ENCODE measurements at regions not wholly inside any gene's neighbourhood (a gene's known extent, or its start where the extent isn't known, plus 50 kb on each side); places are given as distances from the start of the nearest gene placed in this dataset.

DNA sequence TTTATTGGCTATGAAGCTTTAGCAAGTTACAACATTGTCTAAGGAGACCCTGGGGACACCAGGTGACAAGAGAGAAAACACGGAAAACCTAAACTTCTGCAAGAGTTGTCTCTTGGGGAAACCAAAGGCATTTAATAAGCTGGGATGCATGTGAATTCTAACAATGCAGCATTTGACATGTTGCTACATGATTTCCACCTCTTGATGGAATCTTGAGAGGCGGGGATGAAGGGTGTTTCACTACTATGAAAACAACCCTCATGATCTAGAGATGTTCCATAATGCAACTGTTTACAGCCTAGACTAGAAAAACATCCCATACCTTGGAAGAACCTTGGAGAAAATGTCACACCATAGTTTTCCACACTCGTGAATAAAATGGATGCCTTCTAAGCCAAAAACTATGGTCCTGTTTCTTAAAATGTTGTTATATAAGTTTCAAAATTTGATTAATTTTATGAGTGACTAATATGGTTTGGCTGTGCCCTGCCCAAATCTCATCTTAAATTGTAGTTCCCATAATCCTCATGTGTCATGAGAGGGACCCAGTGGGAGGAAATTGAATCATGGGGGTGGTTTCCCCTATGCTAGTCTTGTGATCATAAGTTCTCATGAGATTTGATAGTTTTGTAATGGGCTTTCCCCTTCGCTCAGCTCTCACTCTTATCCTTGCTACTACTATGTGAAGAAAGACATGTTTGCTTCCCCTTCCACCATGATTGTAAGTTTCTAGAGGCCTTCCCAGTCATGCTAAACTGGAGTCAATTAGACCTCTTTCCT lies 164.6 kb downstream of the TNFSF13B start:
- DNase-seq (ENCODE audit: low read depth in 2 of 2): peak in 1 of 2 donors; percentile 12
- TF ChIP-seq CTCF (IDR thresholded peaks at IDR 0.05; ENCODE audit: low read depth, low read length): no peak
- no peak overlapping the region for H3K4me3 ChIP-seq (replicated peaks in 1 of 2; ENCODE audit: low read depth in 2 of 2, low read length in 2 of 2)

DNA sequence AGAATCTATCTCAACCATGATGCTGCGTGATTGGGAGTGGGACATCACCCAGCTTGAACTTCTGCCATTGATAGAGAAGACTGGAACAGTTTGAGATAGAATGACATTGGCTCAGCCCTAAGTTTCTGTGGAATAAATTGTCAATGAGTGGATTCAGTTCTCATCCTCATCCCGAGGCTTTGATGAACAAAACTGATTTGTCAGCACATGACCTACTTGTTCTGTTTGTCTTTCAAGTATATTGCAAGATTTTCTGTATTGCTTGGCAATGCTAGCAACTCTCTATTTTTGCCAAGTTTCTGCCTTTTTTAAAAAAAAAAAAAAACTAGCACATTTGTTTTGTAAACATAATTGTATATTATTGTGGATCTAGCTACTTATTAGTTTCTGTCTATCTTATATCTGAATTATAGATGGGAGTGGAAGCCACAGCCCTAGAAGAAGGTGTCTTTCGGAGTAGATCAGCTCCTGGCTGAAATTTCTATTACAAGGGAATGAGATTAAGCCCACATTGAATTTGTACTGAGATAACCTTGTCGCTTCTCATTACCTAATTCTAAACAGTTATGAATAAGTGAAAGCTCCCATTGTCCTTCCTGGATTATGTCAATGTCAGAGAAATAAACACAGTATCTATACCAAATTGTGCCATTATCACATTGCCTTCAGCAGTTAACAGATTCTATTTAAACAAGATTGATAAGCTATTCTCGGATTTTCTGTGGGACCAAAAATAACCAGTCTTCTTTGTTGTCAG lies 166.1 kb downstream of the TNFSF13B start:
- TF ChIP-seq CTCF (IDR thresholded peaks at IDR 0.05; ENCODE audit: low read depth, low read length): no peak
- DNase-seq (ENCODE audit: low read depth in 2 of 2): no peak
- no peak overlapping the region for H3K4me3 ChIP-seq (replicated peaks in 1 of 2; ENCODE audit: low read depth in 2 of 2, low read length in 2 of 2)

DNA sequence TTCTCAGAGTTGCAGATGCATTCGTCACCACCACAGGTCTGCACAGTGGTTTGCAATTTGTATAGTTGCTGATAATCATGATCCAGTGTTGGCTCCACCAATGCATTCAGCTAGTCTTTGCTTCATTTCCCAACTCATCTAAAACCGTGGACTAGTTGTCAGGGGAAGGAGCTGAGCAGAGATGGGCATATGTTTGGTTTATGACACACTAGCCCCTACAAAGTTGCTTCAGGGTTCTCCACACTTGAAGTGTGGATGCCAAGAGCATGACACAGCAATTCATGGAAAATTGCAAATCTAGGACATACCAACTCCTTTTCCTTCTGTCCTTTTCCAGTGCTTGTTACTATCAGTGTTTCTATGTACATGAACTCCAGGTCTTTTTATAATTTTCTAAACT lies 168.0 kb downstream of the TNFSF13B start:
- DNase-seq (ENCODE audit: low read depth in 2 of 2): peak; percentile 4 to 40
- no peak for TF ChIP-seq CTCF (IDR thresholded peaks at IDR 0.05; ENCODE audit: low read depth, low read length)
- H3K4me3 ChIP-seq (replicated peaks in 1 of 2; ENCODE audit: low read depth in 2 of 2, low read length in 2 of 2): no peak overlapping the region

GRCh38 chr13:108439556-108439955 lies 170.0 kb downstream of the TNFSF13B start:
- DNase-seq (ENCODE audit: low read depth in 2 of 2): no peak
- no peak for TF ChIP-seq CTCF (IDR thresholded peaks at IDR 0.05; ENCODE audit: low read depth, low read length)
- H3K4me3 ChIP-seq (replicated peaks in 1 of 2; ENCODE audit: low read depth in 2 of 2, low read length in 2 of 2): no peak overlapping the region

DNA sequence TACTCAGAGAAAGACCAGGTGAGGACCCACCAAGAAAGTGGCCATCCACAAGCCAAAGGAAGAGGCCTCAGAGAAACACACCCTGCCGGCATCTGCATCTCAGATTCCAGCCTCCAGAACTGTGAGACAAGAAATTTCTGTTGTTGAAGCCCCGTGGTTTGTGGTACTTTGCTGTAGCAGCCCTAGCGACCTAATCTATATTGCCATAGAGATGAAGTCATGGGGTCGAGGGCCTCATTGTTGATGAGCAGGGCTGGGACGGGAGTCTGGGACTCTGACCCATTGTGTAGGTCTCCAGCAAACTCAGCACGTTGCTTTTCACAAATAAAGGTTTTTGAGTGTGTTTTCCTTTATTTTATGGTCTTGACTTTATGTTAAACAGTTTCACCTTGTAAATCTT lies 174.9 kb downstream of the TNFSF13B start:
- no peak overlapping the region for H3K4me3 ChIP-seq (replicated peaks in 1 of 2; ENCODE audit: low read depth in 2 of 2, low read length in 2 of 2)
- no peak for DNase-seq (ENCODE audit: low read depth in 2 of 2)
- no peak for TF ChIP-seq CTCF (IDR thresholded peaks at IDR 0.05; ENCODE audit: low read depth, low read length)

- H3K4me3 ChIP-seq (replicated peaks in 1 of 2; ENCODE audit: low read depth in 2 of 2, low read length in 2 of 2): no peak overlapping the region
- TF ChIP-seq CTCF (IDR thresholded peaks at IDR 0.05; ENCODE audit: low read depth, low read length): no peak
- DNase-seq (ENCODE audit: low read depth in 2 of 2): no peak
Measured at GRCh38 chr13:108448891-108449290, 179.4 kb downstream of the TNFSF13B start.

Measured in cardiac fibroblast (primary cell).